ENCODE measurements at regions not wholly inside any gene's neighbourhood (a gene's known extent, or its start where the extent isn't known, plus 50 kb on each side); places are given as distances from the start of the nearest gene placed in this dataset.
A peak's percentile ranks its signal among the peaks of the same experiment; 100 is the strongest.

DNA sequence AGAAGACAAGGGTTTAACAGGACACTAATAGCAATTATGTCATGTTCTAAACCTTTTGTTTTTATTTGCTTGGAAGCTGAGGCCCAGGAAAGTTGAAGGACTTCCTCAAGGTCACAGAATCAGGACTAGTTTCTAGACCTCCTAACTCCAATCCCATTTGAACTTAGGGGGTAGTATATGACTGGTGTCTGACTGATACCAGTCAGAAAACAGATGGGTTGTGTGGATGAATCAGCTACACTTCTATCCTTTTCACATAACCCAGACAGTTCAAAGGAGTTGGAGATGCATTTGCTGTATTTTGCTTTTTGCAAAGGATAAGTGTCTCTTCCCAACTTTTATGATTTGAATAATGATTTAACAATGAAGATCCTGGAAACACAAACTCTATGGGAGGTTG, 322.5 kb downstream of the HLX start:
- TF ChIP-seq, protein P1, sequence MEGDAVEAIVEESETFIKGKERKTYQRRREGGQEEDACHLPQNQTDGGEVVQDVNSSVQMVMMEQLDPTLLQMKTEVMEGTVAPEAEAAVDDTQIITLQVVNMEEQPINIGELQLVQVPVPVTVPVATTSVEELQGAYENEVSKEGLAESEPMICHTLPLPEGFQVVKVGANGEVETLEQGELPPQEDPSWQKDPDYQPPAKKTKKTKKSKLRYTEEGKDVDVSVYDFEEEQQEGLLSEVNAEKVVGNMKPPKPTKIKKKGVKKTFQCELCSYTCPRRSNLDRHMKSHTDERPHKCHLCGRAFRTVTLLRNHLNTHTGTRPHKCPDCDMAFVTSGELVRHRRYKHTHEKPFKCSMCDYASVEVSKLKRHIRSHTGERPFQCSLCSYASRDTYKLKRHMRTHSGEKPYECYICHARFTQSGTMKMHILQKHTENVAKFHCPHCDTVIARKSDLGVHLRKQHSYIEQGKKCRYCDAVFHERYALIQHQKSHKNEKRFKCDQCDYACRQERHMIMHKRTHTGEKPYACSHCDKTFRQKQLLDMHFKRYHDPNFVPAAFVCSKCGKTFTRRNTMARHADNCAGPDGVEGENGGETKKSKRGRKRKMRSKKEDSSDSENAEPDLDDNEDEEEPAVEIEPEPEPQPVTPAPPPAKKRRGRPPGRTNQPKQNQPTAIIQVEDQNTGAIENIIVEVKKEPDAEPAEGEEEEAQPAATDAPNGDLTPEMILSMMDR (IDR thresholded peaks at IDR 0.05; ENCODE audit: low read length, missing control alignments), result no peak
- no peak for DNase-seq (ENCODE audit: low read depth)
- H3K4me3 ChIP-seq (replicated peaks; ENCODE audit: low read depth, low read length), result no peak overlapping the region

DNA sequence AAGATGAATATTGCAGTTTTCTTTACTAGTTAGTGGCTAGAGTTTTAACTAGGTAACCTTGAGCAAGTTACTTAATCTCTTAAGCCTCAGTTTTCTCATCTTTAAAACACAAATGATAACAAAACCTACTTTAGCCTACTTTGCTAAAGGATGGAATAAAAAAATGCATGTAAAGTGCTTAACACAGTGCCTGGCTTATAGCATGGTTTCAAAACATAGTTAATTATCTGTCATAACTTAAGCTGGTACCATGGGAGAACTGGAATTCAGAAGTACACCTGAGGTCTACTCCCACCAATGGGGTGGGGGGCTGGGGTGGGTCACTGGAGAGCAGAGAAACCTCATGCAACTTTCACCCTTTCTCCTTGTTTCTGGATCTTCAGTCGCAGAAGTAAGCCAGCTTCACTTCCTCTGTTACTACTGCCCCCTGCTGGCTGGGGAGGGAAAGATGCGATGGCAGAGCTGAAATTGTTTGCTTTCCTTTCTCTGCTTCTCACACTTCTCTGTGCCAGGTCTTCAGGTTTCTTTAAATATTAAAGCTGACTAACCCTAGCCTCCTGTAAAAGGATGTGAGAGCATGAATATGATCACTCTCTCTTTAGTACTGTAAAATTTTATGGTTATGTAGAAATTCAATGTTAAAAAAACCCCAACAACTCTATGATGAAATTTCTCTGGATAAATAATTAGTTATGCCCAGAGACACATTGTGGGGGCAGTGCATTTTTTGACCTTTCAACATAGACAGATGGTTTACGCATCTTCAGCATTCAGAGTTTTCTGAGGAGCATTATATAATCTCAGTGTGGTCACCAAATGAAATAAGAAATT, 324.2 kb downstream of the HLX start:
- peak; percentile 84 for DNase-seq (ENCODE audit: low read depth)
- TF ChIP-seq, protein P1 (IDR thresholded peaks at IDR 0.05; ENCODE audit: low read length, missing control alignments), result peak; percentile 90
- H3K4me3 ChIP-seq (replicated peaks; ENCODE audit: low read depth, low read length), result no peak overlapping the region

DNA sequence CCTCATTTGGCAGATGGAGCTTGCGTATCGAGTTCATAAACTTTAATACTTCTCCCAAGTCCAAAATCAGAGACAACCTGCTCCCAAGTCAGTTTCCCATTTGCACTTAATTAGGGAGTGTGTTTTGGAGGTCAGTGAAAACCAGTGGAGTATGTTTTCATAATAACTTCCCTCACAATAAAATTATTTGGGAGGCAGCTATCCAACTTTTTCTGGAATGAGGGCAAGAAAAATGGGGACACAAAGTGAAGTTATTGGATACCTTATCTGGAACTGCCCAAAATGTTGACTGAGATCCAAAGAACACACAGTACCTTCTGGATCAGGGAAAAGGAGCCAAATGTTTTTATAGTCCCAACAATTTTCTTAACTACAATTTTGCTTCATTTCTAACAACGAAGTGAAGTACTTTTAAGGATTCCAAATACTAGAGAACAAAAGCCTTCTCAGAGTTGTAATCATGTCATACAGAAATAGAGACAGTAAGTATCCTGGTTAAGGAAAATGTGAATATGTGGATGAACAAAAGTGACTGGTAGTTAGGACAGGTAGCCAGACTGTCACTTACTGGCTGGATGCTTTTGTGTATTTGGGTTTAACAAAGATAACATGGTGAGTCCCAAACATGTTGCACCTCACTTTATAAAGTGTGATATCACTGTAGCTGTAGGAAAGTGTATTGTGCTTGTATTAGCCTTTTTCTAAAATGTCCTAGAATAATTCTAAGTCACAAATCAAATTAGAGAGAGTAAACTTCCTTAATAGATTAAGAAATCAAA, 325.0 kb downstream of the HLX start:
- H3K4me3 ChIP-seq (replicated peaks; ENCODE audit: low read depth, low read length), result no peak overlapping the region
- peak; percentile 2 for DNase-seq (ENCODE audit: low read depth)
- TF ChIP-seq, protein P1 (IDR thresholded peaks at IDR 0.05; ENCODE audit: low read length, missing control alignments), result no peak

DNA sequence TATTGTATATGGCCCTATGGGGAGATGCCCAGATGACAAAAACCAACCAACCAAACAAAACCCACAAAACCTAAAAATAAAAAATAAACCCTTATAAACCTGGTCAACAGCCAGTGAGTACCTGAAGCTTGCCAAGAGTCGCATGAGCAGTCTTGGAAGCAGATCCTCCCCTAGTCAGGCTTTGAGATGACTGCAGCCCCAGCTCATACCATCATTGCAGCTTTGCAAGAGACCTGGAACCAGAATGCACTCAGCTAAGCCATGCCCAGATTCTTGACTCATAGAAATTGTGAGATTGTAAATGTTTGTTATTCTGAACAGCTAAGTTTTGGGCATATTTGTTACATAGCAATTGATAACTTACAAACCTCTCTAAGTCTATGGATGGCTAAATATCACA, 326.8 kb downstream of the HLX start:
- TF ChIP-seq, protein P1 (IDR thresholded peaks at IDR 0.05; ENCODE audit: low read length, missing control alignments), result no peak
- no peak for DNase-seq (ENCODE audit: low read depth)
- H3K4me3 ChIP-seq (replicated peaks; ENCODE audit: low read depth, low read length), result no peak overlapping the region

DNA sequence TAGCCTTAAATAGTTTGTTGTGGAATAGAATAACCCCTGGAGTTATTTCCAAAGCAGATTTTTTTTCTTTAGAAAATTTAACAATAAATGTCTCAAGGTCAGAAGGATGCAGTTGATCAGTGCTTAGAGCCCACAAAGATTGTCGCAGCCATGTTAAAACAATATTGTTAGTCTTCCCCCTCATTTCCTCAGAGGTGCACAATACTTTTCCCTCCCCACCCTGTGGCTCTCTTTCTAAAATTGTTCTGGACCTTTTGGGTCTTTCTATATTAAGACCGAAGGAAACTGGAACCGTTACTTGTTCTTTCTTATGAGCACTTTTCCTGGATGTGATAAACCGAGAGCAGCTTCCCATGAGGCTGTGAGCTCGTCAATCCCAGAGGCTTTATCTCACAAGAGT, 333.7 kb downstream of the HLX start:
- no peak for DNase-seq (ENCODE audit: low read depth)
- TF ChIP-seq, protein P1 (IDR thresholded peaks at IDR 0.05; ENCODE audit: low read length, missing control alignments), result no peak
- no peak overlapping the region for H3K4me3 ChIP-seq (replicated peaks; ENCODE audit: low read depth, low read length)

DNA sequence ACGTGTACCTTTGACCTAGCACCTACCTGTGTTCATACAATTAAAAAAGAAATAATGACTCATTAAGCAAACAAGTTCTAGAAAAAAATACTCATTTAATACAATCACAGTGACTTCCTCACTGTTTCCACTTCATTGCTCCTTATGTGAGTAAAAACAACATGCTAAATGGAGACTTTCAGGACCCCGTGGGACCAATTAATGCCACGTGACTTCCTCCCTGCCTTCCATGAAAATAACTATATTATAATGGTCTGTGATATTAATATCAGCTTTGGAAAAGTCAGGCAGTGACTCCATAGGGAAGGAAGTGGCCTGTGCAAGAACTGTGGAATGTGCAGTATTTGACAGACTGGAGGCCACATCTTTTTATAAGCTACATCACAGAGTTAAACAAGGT, 337.8 kb downstream of the HLX start:
- H3K4me3 ChIP-seq (replicated peaks; ENCODE audit: low read depth, low read length), result no peak overlapping the region
- TF ChIP-seq, protein P1 (IDR thresholded peaks at IDR 0.05; ENCODE audit: low read length, missing control alignments), result no peak
- DNase-seq (ENCODE audit: low read depth), result no peak

Measured in fibroblast of pulmonary artery (primary cell).